ENCODE measurements at regions not wholly inside any gene's neighbourhood (a gene's known extent, or its start where the extent isn't known, plus 50 kb on each side); places are given as distances from the start of the nearest gene placed in this dataset.

DNA sequence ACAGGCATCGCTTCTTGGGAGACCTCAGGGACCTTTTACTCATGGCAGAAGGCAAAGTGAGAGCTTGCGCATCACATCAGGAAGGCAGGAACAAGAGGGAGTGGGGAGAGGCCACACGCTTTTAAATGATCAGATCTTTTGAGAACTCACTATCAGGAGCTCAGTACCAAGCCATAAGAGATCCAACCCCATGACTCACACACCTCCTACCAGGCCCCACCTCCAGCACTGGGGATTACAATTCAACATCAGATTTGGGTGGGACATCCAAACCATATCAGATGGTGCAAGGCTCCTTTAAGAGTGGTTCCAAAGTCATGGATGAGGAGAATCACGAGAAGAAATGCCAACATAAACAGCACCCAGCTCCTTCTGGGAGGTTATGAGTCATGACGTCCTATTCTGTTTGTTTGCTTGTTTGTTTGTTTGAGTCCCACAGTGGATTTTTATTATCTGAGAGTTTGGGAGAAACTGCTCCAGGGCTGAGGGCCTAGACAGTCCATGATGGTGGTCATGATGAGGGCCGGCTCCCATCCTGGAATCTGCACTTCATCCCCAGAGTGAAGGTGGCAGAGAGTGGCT, 453.5 kb downstream of the GADD45G start:
- H3K27ac ChIP-seq (ENCODE audit: low read depth in 1 of 2, low read length in 1 of 2): no peak overlapping the region
- no peak for DNase-seq
- H3K36me3 ChIP-seq (ENCODE audit: control insufficient read depth in 4 of 4, insufficient read depth in 4 of 4, low read length in 4 of 4): no peaks in the 10 kb centered on the region
- peaks cover 0 to 4% (median 0%) of the 10 kb centered on the region in 5 donors for H3K4me1 ChIP-seq (ENCODE audit: control insufficient read depth in 5 of 5, insufficient read depth in 5 of 5, low read length in 5 of 5)
- no peak overlapping the region for H3K4me3 ChIP-seq
- no peak overlapping the region for H3K9ac ChIP-seq (ENCODE audit: insufficient read depth in 1 of 2, low read length in 2 of 2)
- no peaks in the 10 kb centered on the region for H3K27me3 ChIP-seq (ENCODE audit: control insufficient read depth in 3 of 3, insufficient read depth in 3 of 3, low read length in 2 of 3)
- WGBS, 2 donors: 89 to 90% methylated on average over 6 of the region's 6 CpGs
- ATAC-seq (ENCODE audit: insufficient read depth, low FRiP score): no peak
- no peaks in the 10 kb centered on the region for H3K9me3 ChIP-seq (ENCODE audit: control insufficient read depth in 4 of 4, insufficient read depth in 3 of 4, low read length in 3 of 4)
- TF ChIP-seq, protein P1, sequence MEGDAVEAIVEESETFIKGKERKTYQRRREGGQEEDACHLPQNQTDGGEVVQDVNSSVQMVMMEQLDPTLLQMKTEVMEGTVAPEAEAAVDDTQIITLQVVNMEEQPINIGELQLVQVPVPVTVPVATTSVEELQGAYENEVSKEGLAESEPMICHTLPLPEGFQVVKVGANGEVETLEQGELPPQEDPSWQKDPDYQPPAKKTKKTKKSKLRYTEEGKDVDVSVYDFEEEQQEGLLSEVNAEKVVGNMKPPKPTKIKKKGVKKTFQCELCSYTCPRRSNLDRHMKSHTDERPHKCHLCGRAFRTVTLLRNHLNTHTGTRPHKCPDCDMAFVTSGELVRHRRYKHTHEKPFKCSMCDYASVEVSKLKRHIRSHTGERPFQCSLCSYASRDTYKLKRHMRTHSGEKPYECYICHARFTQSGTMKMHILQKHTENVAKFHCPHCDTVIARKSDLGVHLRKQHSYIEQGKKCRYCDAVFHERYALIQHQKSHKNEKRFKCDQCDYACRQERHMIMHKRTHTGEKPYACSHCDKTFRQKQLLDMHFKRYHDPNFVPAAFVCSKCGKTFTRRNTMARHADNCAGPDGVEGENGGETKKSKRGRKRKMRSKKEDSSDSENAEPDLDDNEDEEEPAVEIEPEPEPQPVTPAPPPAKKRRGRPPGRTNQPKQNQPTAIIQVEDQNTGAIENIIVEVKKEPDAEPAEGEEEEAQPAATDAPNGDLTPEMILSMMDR (IDR thresholded peaks at IDR 0.05; ENCODE audit: control extremely low read depth, extremely low read depth): no peak

DNA sequence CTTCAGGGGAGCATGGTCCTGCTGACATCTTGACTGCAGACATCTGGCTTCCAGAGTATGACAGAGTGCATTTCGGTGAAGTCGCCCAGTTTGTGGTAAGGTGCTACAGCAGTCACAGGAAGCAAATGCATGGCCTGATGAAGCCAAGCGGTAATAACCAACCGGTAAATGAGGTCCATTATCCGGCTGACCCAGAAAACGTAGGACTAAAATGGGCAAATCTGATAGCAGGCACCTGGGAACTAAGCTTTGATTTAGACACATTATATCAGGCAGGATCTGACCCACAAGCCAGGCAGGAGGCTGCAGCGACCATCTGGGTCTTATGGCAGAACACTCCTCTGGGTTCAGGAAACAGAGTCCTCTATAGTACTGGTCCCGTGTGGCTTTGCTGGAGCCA, 454.6 kb downstream of the GADD45G start:
- TF ChIP-seq, protein P1 (IDR thresholded peaks at IDR 0.05; ENCODE audit: control extremely low read depth, extremely low read depth): no peak
- 94 to 96% methylated on average over 8 of the region's 8 CpGs for WGBS, 2 donors
- H3K27ac ChIP-seq (ENCODE audit: low read depth in 1 of 2, low read length in 1 of 2): no peak overlapping the region
- no peak for ATAC-seq (ENCODE audit: insufficient read depth, low FRiP score)
- DNase-seq: no peak
- no peaks in the 10 kb centered on the region for H3K27me3 ChIP-seq (ENCODE audit: control insufficient read depth in 3 of 3, insufficient read depth in 3 of 3, low read length in 2 of 3)
- H3K36me3 ChIP-seq (ENCODE audit: control insufficient read depth in 4 of 4, insufficient read depth in 4 of 4, low read length in 4 of 4): no peaks in the 10 kb centered on the region
- H3K4me1 ChIP-seq (ENCODE audit: control insufficient read depth in 5 of 5, insufficient read depth in 5 of 5, low read length in 5 of 5): peaks cover 0 to 4% (median 0%) of the 10 kb centered on the region in 5 donors
- H3K9ac ChIP-seq (ENCODE audit: insufficient read depth in 1 of 2, low read length in 2 of 2): no peak overlapping the region
- H3K9me3 ChIP-seq (ENCODE audit: control insufficient read depth in 4 of 4, insufficient read depth in 3 of 4, low read length in 3 of 4): no peaks in the 10 kb centered on the region
- no peak overlapping the region for H3K4me3 ChIP-seq

DNA sequence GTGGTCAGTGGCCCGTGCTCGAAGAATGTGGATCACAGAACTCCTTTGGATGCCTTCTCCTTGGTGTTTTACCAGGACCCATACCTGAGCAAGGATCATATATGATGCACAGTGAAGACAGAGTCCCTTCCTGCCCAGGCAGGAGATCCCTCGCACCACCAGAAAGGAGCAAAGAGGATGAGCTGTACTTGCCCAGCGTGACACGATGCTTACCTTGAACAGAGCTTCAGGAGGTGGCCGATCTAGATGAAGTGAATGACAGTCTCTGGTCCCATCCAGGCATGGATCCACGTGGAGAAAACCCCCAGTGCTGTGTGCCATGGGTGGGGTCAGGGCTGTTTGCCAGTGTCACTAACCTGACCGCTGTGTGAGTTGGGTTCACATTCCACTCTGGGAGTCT, 455.4 kb downstream of the GADD45G start:
- no peak overlapping the region for H3K27ac ChIP-seq (ENCODE audit: low read depth in 1 of 2, low read length in 1 of 2)
- no peak for DNase-seq
- H3K4me3 ChIP-seq: no peak overlapping the region
- no peaks in the 10 kb centered on the region for H3K4me1 ChIP-seq (ENCODE audit: control insufficient read depth in 5 of 5, insufficient read depth in 5 of 5, low read length in 5 of 5)
- WGBS, 2 donors: 81 to 89% methylated on average over 8 of the region's 8 CpGs
- ATAC-seq (ENCODE audit: insufficient read depth, low FRiP score): no peak
- no peaks in the 10 kb centered on the region for H3K27me3 ChIP-seq (ENCODE audit: control insufficient read depth in 3 of 3, insufficient read depth in 3 of 3, low read length in 2 of 3)
- no peaks in the 10 kb centered on the region for H3K9me3 ChIP-seq (ENCODE audit: control insufficient read depth in 4 of 4, insufficient read depth in 3 of 4, low read length in 3 of 4)
- H3K36me3 ChIP-seq (ENCODE audit: control insufficient read depth in 4 of 4, insufficient read depth in 4 of 4, low read length in 4 of 4): no peaks in the 10 kb centered on the region
- TF ChIP-seq, protein P1 (IDR thresholded peaks at IDR 0.05; ENCODE audit: control extremely low read depth, extremely low read depth): no peak
- H3K9ac ChIP-seq (ENCODE audit: insufficient read depth in 1 of 2, low read length in 2 of 2): no peak overlapping the region

DNA sequence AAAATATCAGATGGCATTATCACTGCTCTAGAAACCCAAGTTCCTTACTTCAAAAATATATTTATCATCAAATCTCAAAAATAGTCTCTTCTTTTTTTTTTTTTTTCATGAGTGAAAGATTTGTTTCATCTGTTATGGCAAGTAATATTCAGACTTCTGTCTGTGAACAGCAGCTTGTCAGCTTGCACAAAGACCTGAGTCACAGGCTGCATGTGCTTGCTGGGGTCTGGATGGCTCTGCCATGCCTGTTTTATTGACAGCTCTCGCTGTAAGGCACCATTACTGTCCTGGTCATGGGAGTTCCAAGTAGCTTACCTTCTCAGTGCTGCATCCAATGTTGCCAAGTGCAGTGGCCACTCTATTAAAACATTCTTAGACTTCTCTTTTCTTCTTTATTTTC, 456.4 kb downstream of the GADD45G start:
- Histone ChIP-seq H3K9me3 (ENCODE audit: control insufficient read depth in 4 of 4, insufficient read depth in 3 of 4, low read length in 3 of 4) (no peaks in the 10 kb centered on the region), H3K27me3 (ENCODE audit: control insufficient read depth in 3 of 3, insufficient read depth in 3 of 3, low read length in 2 of 3) (no peaks in the 10 kb centered on the region)

More for the DNA sequence above, 456.4 kb downstream of the GADD45G start:
- H3K4me1 ChIP-seq (ENCODE audit: control insufficient read depth in 5 of 5, insufficient read depth in 5 of 5, low read length in 5 of 5): no peaks in the 10 kb centered on the region
- H3K4me3 ChIP-seq: no peak overlapping the region
- H3K27ac ChIP-seq (ENCODE audit: low read depth in 1 of 2, low read length in 1 of 2): no peak overlapping the region
- no peaks in the 10 kb centered on the region for H3K36me3 ChIP-seq (ENCODE audit: control insufficient read depth in 4 of 4, insufficient read depth in 4 of 4, low read length in 4 of 4)
- ATAC-seq (ENCODE audit: insufficient read depth, low FRiP score) (no peak), DNase-seq (no peak)
- TF ChIP-seq, protein P1 (IDR thresholded peaks at IDR 0.05; ENCODE audit: control extremely low read depth, extremely low read depth): no peak
- WGBS, 2 donors: 92 to 100% methylated on average over 1 of the region's 1 CpG
- H3K9ac ChIP-seq (ENCODE audit: insufficient read depth in 1 of 2, low read length in 2 of 2): no peak overlapping the region
